WTC11 (cell line): ENCODE measurements at regions not wholly inside any gene's neighbourhood (a gene's known extent, or its start where the extent isn't known, plus 50 kb on each side); places are given as distances from the start of the nearest gene placed in this dataset.

ENCODE experiments used
- ATAC-seq: fragments of 200-7000 bp; cut with Tn5 transposase; 2 replicates; pipeline ENCODE4 v1.10.0; 2021; ENCODE audit warnings: mild to moderate bottlenecking, moderate library complexity
- CTCF ChIA-PET: fragments of 300-600 bp; sonication (Branson Sonifier 250); formaldehyde crosslinking; loops from one replicate; lab custom pipeline; 2021; ENCODE audit warnings: antibody characterized with exemption; lab: Charles Lee
- POLR2A ChIA-PET: fragments of 350-600 bp; sonication (Branson Sonifier 250); formaldehyde crosslinking; loops from one replicate; lab custom pipeline; 2021; ENCODE audit warnings: antibody characterized with exemption; lab: Charles Lee
- DNase-seq: peaks from one replicate; pipeline ENCODE4 v3.0.0; 2021; ENCODE audit warnings: low spot score
- H3K27ac Mint-ChIP-seq: 2 replicates; pipeline ENCODE4 v1.8.0; 2021; ENCODE audit warnings: mixed read lengths
- H3K27me3 Mint-ChIP-seq: 2 replicates; pipeline ENCODE4 v1.8.0; 2021; ENCODE audit warnings: low read depth, mild to moderate bottlenecking, moderate library complexity, mixed read lengths
- H3K36me3 Mint-ChIP-seq: 2 replicates; pipeline ENCODE4 v1.8.0; 2021; ENCODE audit warnings: mixed read lengths
- H3K4me1 Mint-ChIP-seq: 2 replicates; pipeline ENCODE4 v1.8.0; 2022; ENCODE audit warnings: mixed read lengths
- H3K4me3 Mint-ChIP-seq: 2 replicates; pipeline ENCODE4 v1.8.0; 2021; ENCODE audit warnings: mild to moderate bottlenecking, moderate library complexity, mixed read lengths
- H3K9me3 Mint-ChIP-seq: 2 replicates; pipeline ENCODE4 v1.8.0; 2021; ENCODE audit warnings: mixed read lengths
- CREB1 ChIP-seq: sonication (generic); formaldehyde crosslinking; IDR thresholded peaks from 2 replicates; pipeline ENCODE4 v1.8.0; 2023; ENCODE audit warnings: mild to moderate bottlenecking, missing genetic modification reagents
- CREM ChIP-seq: sonication (generic); formaldehyde crosslinking; IDR thresholded peaks from 2 replicates; pipeline ENCODE4 v1.8.1; 2022; ENCODE audit warnings: mild to moderate bottlenecking, missing genetic modification reagents, moderate library complexity
- ELF4 ChIP-seq: sonication (generic); formaldehyde crosslinking; IDR thresholded peaks from 2 replicates; pipeline ENCODE4 v1.8.1; 2022; ENCODE audit warnings: low read depth, mild to moderate bottlenecking, moderate library complexity, missing genetic modification reagents
- ETV6 ChIP-seq: sonication (generic); formaldehyde crosslinking; IDR thresholded peaks from 2 replicates; pipeline ENCODE4 v1.8.1; 2022; ENCODE audit warnings: mild to moderate bottlenecking, missing genetic modification reagents
- FOXK1 ChIP-seq: sonication (generic); formaldehyde crosslinking; IDR thresholded peaks from 2 replicates; pipeline ENCODE4 v1.8.0; 2022; ENCODE audit warnings: mild to moderate bottlenecking, moderate library complexity, missing genetic modification reagents
- GABPB1 ChIP-seq: sonication (generic); formaldehyde crosslinking; IDR thresholded peaks from 2 replicates; pipeline ENCODE4 v1.8.1; 2023; ENCODE audit warnings: mild to moderate bottlenecking, missing genetic modification reagents
- HMGXB4 ChIP-seq: sonication (generic); formaldehyde crosslinking; IDR thresholded peaks from 2 replicates; pipeline ENCODE4 v1.8.1; 2023; ENCODE audit warnings: mild to moderate bottlenecking, moderate library complexity, missing genetic modification reagents
- MYBL2 ChIP-seq: sonication (generic); formaldehyde crosslinking; IDR thresholded peaks from 2 replicates; pipeline ENCODE4 v1.8.1; 2023; ENCODE audit warnings: mild to moderate bottlenecking, moderate library complexity, missing genetic modification reagents
- TCF7 ChIP-seq: sonication (generic); formaldehyde crosslinking; IDR thresholded peaks from 2 replicates; pipeline ENCODE4 v1.8.0; 2022; ENCODE audit warnings: mild to moderate bottlenecking, low read depth, missing genetic modification reagents, moderate library complexity
- ZBTB21 ChIP-seq: sonication (generic); formaldehyde crosslinking; IDR thresholded peaks from 2 replicates; pipeline ENCODE4 v1.8.1; 2023; ENCODE audit warnings: mild to moderate bottlenecking, missing genetic modification reagents, borderline replicate concordance
- ZNF219 ChIP-seq: sonication (generic); formaldehyde crosslinking; IDR thresholded peaks from 2 replicates; pipeline ENCODE4 v1.8.0; 2023; ENCODE audit warnings: missing genetic modification reagents, mild to moderate bottlenecking, borderline replicate concordance
- ZNF317 ChIP-seq: sonication (generic); formaldehyde crosslinking; IDR thresholded peaks from 2 replicates; pipeline ENCODE4 v1.8.1; 2023; ENCODE audit warnings: low read depth, mild to moderate bottlenecking, moderate library complexity, missing genetic modification reagents, borderline replicate concordance
- ZNF425 ChIP-seq: fragments of 250-450 bp; sonication (Bioruptor Pico); conservative IDR thresholded peaks from 2 replicates; pipeline ENCODE4 v1.9.0; 2021; ENCODE audit warnings: mild to moderate bottlenecking
- TF ChIP-seq, protein P1 (sequence below): sonication (generic); formaldehyde crosslinking; IDR thresholded peaks from 2 replicates; pipeline ENCODE4 v1.8.0; 2022; ENCODE audit warnings: missing genetic modification reagents
- TF ChIP-seq, protein P2 (sequence below): sonication (generic); formaldehyde crosslinking; IDR thresholded peaks from 2 replicates; pipeline ENCODE4 v1.8.1; 2022; ENCODE audit warnings: mild to moderate bottlenecking, moderate library complexity, missing genetic modification reagents
- TF ChIP-seq, protein P3 (sequence below): sonication (generic); formaldehyde crosslinking; conservative IDR thresholded peaks from 2 replicates; pipeline ENCODE4 v1.8.1; 2023; ENCODE audit warnings: mild to moderate bottlenecking, low read depth, missing genetic modification reagents, moderate library complexity

- TF ChIP-seq ZNF425 (CRISPR knock-in tag) (no peak), ZBTB21 (CRISPR knock-in tag) (no peak), CREB1 (CRISPR knock-in tag) (no peak), MYBL2 (CRISPR knock-in tag) (no peak), ETV6 (no peak), ZNF219 (CRISPR knock-in tag) (no peak)
Measured at GRCh38 chr2:147577998-147578380, 266.8 kb upstream of the ACVR2A start (continued).

- Mint-ChIP-seq H3K9me3 (peaks cover 4% of the 10 kb centered on the region), H3K27me3 (no peaks in the 10 kb centered on the region), H3K36me3 (no peaks in the 10 kb centered on the region), H3K4me3 (no peak overlapping the region), H3K4me1 (no peaks in the 10 kb centered on the region), H3K27ac (no peak overlapping the region)
- ATAC-seq (no peak), DNase-seq (no peak)
- POLR2A ChIA-PET = no interaction called here
- CTCF ChIA-PET = no interaction called here
- TF ChIP-seq CREB1 (CRISPR knock-in tag) (no peak), ZNF317 (CRISPR knock-in tag) (no peak)
Measured at GRCh38 chr2:147577323-147577997, 267.4 kb upstream of the ACVR2A start.

DNA sequence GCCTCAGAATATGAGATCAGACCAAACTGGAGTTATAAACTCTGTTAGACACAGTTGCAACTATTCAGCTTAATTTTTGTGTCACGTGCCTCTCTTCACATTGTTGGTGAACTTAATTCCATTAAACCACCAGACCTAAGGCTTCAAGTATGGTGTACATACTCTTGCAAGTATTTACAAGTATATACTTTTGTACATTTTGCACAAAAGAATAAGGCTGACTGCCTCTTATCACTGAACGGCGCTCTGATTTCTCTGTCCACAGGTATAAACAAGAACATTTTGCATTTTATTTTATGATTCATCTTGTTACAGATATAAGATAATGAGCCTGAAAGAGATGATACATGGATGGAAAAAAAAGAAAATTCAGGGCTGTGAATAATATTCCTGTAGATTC, 269.7 kb upstream of the ACVR2A start:
- H3K9me3 Mint-ChIP-seq = peaks cover 13% of the 10 kb centered on the region
- ATAC-seq = no peak
- no peaks in the 10 kb centered on the region for H3K27me3 Mint-ChIP-seq
- TF ChIP-seq FOXK1 (CRISPR knock-in tag) (no peak), CREM (CRISPR knock-in tag) (no peak)
- no peak overlapping the region for H3K27ac Mint-ChIP-seq
- POLR2A ChIA-PET = no interaction called here
- H3K4me1 Mint-ChIP-seq = no peaks in the 10 kb centered on the region
- peaks cover 6% of the 10 kb centered on the region for H3K36me3 Mint-ChIP-seq
- DNase-seq = no peak
- H3K4me3 Mint-ChIP-seq = no peak overlapping the region
- CTCF ChIA-PET = no interaction called here

DNA sequence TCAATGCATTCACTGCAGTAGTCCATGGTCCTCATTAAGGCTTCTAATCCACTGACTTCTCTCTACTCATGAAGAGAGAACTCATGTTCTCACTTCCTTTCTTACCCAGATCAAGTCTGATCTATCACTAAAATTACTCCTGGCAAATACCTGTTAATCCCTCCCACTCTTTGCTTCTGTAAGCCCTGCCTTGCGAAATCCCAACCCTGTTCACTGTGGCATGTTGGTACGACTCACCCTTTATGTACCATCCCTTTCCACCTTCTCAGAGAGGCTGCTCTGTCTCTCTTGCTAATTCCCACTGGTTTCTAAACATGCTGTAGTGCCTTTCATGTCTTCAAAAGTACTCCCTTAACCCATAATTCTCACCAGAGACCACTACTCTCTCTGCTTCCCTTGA, 272.2 kb upstream of the ACVR2A start:
- Mint-ChIP-seq H3K27me3 (no peaks in the 10 kb centered on the region), H3K27ac (no peak overlapping the region), H3K4me3 (no peak overlapping the region), H3K9me3 (peaks cover 16% of the 10 kb centered on the region), H3K36me3 (peaks cover 6% of the 10 kb centered on the region), H3K4me1 (no peaks in the 10 kb centered on the region)
- ChIA-PET POLR2A (no interaction called here), CTCF (no interaction called here)
- TF ChIP-seq TCF7 (CRISPR knock-in tag) (no peak), GABPB1 (CRISPR knock-in tag) (no peak), ELF4 (CRISPR knock-in tag) (no peak), HMGXB4 (CRISPR knock-in tag) (no peak), ZBTB21 (CRISPR knock-in tag) (no peak)
- TF ChIP-seq, protein P1, sequence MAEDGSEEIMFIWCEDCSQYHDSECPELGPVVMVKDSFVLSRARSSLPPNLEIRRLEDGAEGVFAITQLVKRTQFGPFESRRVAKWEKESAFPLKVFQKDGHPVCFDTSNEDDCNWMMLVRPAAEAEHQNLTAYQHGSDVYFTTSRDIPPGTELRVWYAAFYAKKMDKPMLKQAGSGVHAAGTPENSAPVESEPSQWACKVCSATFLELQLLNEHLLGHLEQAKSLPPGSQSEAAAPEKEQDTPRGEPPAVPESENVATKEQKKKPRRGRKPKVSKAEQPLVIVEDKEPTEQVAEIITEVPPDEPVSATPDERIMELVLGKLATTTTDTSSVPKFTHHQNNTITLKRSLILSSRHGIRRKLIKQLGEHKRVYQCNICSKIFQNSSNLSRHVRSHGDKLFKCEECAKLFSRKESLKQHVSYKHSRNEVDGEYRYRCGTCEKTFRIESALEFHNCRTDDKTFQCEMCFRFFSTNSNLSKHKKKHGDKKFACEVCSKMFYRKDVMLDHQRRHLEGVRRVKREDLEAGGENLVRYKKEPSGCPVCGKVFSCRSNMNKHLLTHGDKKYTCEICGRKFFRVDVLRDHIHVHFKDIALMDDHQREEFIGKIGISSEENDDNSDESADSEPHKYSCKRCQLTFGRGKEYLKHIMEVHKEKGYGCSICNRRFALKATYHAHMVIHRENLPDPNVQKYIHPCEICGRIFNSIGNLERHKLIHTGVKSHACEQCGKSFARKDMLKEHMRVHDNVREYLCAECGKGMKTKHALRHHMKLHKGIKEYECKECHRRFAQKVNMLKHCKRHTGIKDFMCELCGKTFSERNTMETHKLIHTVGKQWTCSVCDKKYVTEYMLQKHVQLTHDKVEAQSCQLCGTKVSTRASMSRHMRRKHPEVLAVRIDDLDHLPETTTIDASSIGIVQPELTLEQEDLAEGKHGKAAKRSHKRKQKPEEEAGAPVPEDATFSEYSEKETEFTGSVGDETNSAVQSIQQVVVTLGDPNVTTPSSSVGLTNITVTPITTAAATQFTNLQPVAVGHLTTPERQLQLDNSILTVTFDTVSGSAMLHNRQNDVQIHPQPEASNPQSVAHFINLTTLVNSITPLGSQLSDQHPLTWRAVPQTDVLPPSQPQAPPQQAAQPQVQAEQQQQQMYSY (CRISPR knock-in tag) = no peak
- TF ChIP-seq, protein P2, sequence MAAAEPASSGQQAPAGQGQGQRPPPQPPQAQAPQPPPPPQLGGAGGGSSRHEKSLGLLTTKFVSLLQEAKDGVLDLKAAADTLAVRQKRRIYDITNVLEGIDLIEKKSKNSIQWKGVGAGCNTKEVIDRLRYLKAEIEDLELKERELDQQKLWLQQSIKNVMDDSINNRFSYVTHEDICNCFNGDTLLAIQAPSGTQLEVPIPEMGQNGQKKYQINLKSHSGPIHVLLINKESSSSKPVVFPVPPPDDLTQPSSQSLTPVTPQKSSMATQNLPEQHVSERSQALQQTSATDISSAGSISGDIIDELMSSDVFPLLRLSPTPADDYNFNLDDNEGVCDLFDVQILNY = no peak
- TF ChIP-seq, protein P3, sequence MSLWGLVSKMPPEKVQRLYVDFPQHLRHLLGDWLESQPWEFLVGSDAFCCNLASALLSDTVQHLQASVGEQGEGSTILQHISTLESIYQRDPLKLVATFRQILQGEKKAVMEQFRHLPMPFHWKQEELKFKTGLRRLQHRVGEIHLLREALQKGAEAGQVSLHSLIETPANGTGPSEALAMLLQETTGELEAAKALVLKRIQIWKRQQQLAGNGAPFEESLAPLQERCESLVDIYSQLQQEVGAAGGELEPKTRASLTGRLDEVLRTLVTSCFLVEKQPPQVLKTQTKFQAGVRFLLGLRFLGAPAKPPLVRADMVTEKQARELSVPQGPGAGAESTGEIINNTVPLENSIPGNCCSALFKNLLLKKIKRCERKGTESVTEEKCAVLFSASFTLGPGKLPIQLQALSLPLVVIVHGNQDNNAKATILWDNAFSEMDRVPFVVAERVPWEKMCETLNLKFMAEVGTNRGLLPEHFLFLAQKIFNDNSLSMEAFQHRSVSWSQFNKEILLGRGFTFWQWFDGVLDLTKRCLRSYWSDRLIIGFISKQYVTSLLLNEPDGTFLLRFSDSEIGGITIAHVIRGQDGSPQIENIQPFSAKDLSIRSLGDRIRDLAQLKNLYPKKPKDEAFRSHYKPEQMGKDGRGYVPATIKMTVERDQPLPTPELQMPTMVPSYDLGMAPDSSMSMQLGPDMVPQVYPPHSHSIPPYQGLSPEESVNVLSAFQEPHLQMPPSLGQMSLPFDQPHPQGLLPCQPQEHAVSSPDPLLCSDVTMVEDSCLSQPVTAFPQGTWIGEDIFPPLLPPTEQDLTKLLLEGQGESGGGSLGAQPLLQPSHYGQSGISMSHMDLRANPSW (CRISPR knock-in tag) = no peak
- ATAC-seq (no peak), DNase-seq (no peak)
